IgD-negative memory B cell (primary cell): ENCODE measurements at regions not wholly inside any gene's neighbourhood (a gene's known extent, or its start where the extent isn't known, plus 50 kb on each side); places are given as distances from the start of the nearest gene placed in this dataset.
"Not testable (repeated sequence)": the region's sequence is repeated elsewhere in the genome, so short reads cannot be mapped to it uniquely, and the experiment has no call there.

Experiments used
- H3K27ac Mint-ChIP-seq, 3 donors: one replicate each; pipeline ENCODE4 v1.8.0; 2020 to 2022; ENCODE audit warnings: mild to moderate bottlenecking in 3 of 3, mixed read lengths in 3 of 3, moderate library complexity in 1 of 3
- H3K27me3 Mint-ChIP-seq: one replicate; pipeline ENCODE4 v1.8.0; 2021; ENCODE audit warnings: mixed read lengths
- H3K36me3 Mint-ChIP-seq: one replicate; pipeline ENCODE4 v1.8.0; 2020; ENCODE audit warnings: mild to moderate bottlenecking, mixed read lengths
- H3K4me1 Mint-ChIP-seq, 3 donors: one replicate each; pipeline ENCODE4 v1.8.0; 2020 to 2022; ENCODE audit warnings: mixed read lengths in 3 of 3, mild to moderate bottlenecking in 1 of 3
- H3K4me3 Mint-ChIP-seq, 4 donors: one replicate each; pipeline ENCODE4 v1.8.0; 2020 to 2022; ENCODE audit warnings: mild to moderate bottlenecking in 4 of 4, mixed read lengths in 4 of 4, moderate library complexity in 3 of 4
- H3K9me3 Mint-ChIP-seq, 3 donors: one replicate each; pipeline ENCODE4 v1.8.0; 2020 to 2021; ENCODE audit warnings: mixed read lengths in 3 of 3, mild to moderate bottlenecking in 1 of 3

DNA sequence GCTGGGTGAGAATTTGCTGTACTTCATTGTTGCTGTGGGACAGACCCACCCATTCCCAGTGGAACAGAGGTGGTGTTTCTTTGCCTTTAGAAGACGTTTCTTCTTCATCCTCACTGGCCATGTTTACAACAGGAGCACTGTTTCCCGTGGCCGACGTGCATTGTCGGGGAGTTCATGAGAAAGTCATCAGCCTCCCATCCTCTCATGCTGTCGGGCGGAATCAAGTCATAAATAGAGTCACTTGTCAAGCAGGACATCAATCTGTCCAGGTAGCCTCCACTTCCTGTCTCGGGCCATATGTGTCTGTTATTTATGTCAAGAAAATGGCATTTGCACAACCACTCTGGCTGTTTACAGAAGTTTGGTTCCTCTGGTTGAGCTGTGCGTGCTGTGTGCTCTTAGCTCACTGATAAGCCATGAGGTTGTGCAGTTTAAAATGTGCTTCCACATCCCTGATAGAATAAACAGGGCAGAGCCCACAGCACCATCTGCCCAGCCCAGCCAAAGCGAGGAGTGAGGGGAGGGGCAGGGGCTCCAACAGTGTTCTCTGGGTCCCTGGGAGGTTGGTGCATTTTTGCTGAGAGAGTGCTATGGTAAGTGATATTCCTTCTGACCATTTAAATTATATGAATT is 401.9 kb upstream of the IRX2 start:
- H3K9me3 Mint-ChIP-seq, result peaks cover 4 to 20% (median 7%) of the 10 kb centered on the region in 3 donors
- H3K36me3 Mint-ChIP-seq, result no peaks in the 10 kb centered on the region
- H3K27ac Mint-ChIP-seq, result no peak overlapping the region
- H3K4me3 Mint-ChIP-seq, result no peak overlapping the region
- H3K4me1 Mint-ChIP-seq, result no peaks in the 10 kb centered on the region
- H3K27me3 Mint-ChIP-seq, result peaks cover 1% of the 10 kb centered on the region

DNA sequence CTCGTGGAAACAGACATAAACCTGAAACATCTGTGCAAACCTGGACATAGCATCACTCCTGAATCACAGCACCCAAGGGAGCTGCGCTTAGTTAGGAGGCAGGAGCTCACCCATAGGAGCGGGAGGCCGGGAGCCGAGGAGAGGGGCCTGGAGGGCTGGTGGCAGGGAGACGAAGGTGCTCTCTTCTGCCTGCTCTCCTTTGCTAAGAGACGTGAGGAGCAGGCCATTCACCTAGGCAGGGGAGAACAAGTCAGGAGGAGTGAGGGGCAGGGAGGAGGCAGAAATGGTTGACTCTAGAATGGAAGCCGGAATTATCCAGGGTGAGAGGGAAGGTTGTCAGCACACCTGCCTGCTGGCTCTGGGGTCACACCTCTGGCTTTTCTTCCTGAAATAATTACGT is 398.4 kb upstream of the IRX2 start:
- no peaks in the 10 kb centered on the region for H3K36me3 Mint-ChIP-seq
- no peak overlapping the region for H3K4me3 Mint-ChIP-seq
- no peak overlapping the region for H3K27ac Mint-ChIP-seq
- peaks cover 0 to 1% (median 0%) of the 10 kb centered on the region in 3 donors for H3K4me1 Mint-ChIP-seq
- peaks cover 7 to 13% (median 8%) of the 10 kb centered on the region in 3 donors for H3K9me3 Mint-ChIP-seq
- peaks cover 1% of the 10 kb centered on the region for H3K27me3 Mint-ChIP-seq

DNA sequence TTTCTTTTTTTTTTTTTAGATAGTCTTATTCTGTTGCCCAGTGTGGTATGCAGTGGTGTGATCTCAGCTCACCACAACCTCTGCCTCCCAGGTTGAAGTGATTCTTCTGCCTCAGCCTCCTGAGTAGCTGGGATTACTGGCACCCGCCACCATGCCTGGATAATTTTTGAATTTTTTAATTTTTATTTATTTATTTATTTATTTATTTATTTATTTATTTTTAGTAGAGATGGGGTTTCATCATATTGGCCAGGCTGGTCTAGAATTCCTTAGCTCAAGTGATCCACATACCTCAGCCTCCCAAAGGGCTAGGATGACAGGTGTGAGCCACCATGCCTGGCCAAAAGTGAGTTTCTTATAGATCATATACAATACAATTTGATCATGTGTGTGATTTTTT is 395.9 kb upstream of the IRX2 start:
- H3K4me1 Mint-ChIP-seq, H3K27ac Mint-ChIP-seq, H3K4me3 Mint-ChIP-seq, H3K27me3 Mint-ChIP-seq, H3K36me3 Mint-ChIP-seq: not testable (repeated sequence)
- peaks cover 7 to 16% (median 9%) of the 10 kb centered on the region in 3 donors for H3K9me3 Mint-ChIP-seq

DNA sequence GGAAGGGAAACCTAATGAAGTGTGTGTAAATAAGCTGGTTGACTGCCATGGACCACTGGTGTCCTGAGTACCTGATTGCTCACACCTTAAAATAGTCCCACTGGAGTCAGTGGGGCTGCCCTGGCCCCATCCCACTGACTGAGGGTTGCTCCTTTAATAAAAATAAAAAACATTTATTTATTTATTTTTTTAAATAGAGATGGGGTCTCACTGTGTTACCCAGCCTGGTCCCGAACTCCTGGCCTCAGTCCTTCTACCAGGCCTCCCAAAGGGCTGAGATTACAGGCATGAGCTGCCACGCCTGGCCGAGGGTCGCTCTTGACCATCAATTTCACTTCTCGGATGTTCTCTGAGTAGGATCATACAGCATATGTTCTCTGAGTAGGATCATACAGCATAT is 394.2 kb upstream of the IRX2 start:
- no peaks in the 10 kb centered on the region for H3K36me3 Mint-ChIP-seq
- no peak overlapping the region for H3K27ac Mint-ChIP-seq
- no peak overlapping the region for H3K4me3 Mint-ChIP-seq
- peaks cover 5 to 6% (median 5%) of the 10 kb centered on the region in 3 donors for H3K9me3 Mint-ChIP-seq
- no peaks in the 10 kb centered on the region for H3K27me3 Mint-ChIP-seq
- H3K4me1 Mint-ChIP-seq, result peaks cover 0 to 4% (median 0%) of the 10 kb centered on the region in 3 donors

DNA sequence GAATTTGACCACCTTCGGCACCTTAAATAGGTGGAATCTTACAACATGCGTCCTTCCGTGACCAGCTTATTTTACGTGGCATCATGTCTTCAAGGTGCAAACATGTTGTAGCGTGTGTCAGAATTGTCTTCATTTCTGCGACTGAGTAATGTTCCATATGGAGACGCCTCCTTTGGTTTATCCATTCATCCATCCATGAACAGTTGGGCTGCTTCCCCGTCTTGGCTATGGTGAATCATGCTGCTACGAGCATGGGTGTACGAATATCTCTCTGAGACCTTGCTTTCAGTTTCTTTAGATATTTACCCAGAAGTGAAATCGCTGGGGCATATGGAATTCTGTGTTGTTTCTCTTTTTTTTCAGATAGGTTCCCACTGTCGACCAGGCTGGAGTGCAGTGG is 391.9 kb upstream of the IRX2 start:
- Mint-ChIP-seq H3K4me3 (no peak overlapping the region), H3K27me3 (no peaks in the 10 kb centered on the region), H3K9me3 (peaks cover 4 to 6% (median 5%) of the 10 kb centered on the region in 3 donors), H3K36me3 (peaks cover 2% of the 10 kb centered on the region), H3K27ac (no peak overlapping the region), H3K4me1 (peaks cover 0 to 4% (median 0%) of the 10 kb centered on the region in 3 donors)

DNA sequence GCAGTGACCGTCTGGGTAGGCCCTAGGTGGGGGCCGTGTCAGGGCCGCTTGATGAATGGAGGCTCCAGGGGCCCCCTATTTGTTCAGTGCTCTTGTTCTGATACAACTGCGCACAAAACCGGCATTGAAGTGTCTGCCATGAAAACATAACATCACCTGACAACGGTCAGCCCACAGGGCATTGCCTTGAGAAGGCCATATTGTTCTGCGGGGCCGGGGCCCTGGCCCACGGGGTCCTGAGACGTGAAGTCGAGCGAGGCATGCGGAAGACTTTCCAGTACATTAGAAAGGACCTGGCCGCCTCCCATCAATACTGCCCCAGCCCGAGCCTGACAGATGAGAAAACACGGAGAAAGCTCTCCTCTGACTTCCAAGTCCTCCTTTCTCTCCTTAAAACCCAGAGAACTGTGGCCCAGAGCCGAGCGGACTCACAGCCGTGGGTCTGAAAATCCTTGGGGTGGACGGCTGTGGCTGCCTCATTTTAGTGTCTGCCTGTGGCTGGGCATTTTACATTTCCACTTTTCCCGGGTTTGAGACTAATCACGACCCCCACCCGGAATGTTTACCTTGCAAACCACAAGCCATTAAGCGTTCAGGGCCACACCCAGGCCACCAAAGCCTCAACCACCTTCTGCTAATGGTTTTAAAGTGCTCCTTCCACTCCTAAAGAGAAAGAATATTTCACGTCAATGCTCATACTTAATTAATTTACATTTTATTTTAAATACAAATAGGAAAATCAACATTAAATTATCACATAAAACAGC is 391.0 kb upstream of the IRX2 start:
- Mint-ChIP-seq H3K27me3 (no peaks in the 10 kb centered on the region), H3K27ac (no peak overlapping the region), H3K4me3 (no peak overlapping the region), H3K36me3 (peaks cover 2% of the 10 kb centered on the region), H3K9me3 (peaks cover 4 to 6% (median 5%) of the 10 kb centered on the region in 3 donors), H3K4me1 (peaks cover 0 to 3% (median 0%) of the 10 kb centered on the region in 3 donors)

DNA sequence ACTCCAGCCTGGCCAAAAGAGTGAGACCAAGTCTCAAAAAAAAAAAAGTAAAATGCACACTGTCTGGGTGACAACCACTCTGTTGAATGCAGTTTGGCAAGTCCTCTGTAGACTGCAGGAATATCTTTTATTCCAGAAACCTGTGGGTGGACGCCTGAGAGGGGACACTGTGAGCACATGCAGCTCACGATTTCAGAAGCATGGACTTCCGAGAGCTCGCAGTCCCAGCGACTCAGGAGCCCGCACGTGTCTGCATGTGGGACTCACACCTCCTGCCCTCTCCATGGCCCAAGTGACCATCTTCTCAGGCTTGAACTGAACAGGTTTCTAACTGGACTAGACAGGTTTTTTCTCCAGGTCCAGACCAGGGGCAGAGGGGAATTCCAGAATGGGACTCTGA is 388.6 kb upstream of the IRX2 start:
- Mint-ChIP-seq H3K9me3 (peaks cover 4 to 7% (median 6%) of the 10 kb centered on the region in 3 donors), H3K36me3 (peaks cover 2% of the 10 kb centered on the region), H3K4me1 (peaks cover 0 to 3% (median 0%) of the 10 kb centered on the region in 3 donors), H3K27ac (no peak overlapping the region), H3K4me3 (no peak overlapping the region), H3K27me3 (no peaks in the 10 kb centered on the region)

DNA sequence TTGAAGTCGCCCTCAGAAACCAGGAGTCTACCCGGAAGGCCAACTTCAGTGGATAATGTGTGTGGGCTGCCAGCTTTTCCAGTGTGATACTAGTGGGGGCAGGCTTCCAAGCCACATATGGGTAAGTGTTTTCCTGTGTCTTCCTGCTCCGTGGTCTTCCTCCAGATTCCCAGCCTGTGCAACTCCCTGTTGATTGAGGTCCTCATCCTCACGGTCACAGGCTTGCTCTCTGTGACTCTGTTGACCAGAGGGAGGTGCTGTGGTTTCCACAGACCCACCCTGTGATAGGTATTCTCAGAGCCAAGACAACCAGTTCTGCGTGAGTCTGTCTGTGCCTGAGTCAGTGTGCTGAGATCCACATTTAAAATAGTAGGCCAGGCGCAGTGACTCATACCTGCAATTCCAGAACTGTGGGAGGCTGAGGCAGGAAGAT is 388.0 kb upstream of the IRX2 start:
- Mint-ChIP-seq H3K27me3 (no peaks in the 10 kb centered on the region), H3K9me3 (peaks cover 1 to 7% (median 2%) of the 10 kb centered on the region in 3 donors), H3K36me3 (peaks cover 2% of the 10 kb centered on the region), H3K4me1 (no peaks in the 10 kb centered on the region), H3K27ac (no peak overlapping the region), H3K4me3 (no peak overlapping the region)

DNA sequence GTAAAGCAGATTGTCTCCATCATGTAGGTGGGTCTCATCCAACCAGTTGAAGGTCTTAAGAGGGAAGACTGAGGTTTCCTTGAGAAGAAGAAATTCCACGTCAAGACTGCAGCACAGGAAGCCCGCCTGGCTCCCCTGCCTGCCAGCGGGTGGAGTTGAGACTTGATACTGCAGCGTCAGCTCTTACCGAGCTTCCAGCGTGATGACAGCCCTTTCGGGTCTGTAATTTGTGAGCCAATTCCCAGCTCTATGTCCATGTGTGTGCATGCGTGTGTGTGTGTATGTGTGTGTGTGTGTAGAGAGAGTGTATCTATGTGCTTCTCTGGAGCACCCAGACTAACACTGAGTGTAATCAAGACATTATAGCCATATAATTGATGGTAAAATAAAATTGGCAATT is 379.7 kb upstream of the IRX2 start:
- H3K27me3 Mint-ChIP-seq, result no peaks in the 10 kb centered on the region
- H3K36me3 Mint-ChIP-seq, result no peaks in the 10 kb centered on the region
- peak overlapping the region in 1 of 3 donors; percentile 55 for H3K27ac Mint-ChIP-seq
- H3K4me3 Mint-ChIP-seq, result no peak overlapping the region
- H3K4me1 Mint-ChIP-seq, result no peaks in the 10 kb centered on the region
- peaks cover 0 to 19% (median 0%) of the 10 kb centered on the region in 3 donors for H3K9me3 Mint-ChIP-seq

DNA sequence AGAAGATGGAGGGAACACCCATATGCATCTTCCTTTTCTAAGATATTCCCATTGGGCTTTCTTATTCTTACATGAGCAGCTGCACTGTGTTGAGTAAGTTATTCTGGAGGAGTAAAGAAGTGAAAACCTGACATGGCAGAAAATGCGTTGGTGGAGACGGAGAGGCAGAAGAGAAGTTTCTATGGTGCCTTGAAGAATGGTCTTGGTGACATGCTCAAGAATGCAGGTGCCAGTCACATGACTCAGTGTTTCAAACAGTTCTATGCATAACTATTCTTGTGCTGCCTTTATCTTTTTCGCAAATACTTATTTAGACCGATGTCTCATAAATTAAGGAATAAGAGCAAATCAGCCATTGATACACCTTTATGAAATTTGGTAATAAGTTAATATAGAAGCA is 377.8 kb upstream of the IRX2 start:
- H3K36me3 Mint-ChIP-seq, result peaks cover 2% of the 10 kb centered on the region
- H3K9me3 Mint-ChIP-seq, result peaks cover 0 to 19% (median 0%) of the 10 kb centered on the region in 3 donors
- H3K4me3 Mint-ChIP-seq, result no peak overlapping the region
- no peaks in the 10 kb centered on the region for H3K4me1 Mint-ChIP-seq
- no peaks in the 10 kb centered on the region for H3K27me3 Mint-ChIP-seq
- no peak overlapping the region for H3K27ac Mint-ChIP-seq

DNA sequence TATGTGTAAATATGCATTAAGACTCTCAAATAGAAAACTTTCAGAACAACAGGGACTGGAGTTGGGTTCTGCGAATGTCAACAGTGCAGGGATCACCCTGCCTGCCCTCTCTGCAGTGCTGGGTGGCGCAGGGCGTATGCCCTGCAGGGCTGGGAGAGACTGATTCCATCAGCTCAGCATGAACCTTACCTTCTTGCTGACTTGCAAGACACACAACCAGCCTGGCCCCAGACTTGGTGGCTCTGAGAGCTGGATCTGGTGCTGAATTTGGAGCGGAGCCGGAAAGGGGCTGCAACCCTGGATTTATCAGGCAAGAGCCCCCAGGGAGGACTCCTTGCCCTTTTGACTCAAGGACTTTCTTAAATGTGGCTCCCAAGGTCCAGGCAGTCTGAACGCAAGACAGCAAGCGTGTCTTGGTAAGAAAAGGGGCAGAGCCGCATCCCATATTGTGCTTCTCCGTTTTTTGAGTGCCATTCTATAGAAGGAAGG is 376.0 kb upstream of the IRX2 start:
- Mint-ChIP-seq H3K36me3 (peaks cover 2% of the 10 kb centered on the region), H3K4me3 (no peak overlapping the region), H3K4me1 (no peaks in the 10 kb centered on the region), H3K9me3 (peaks cover 0 to 19% (median 2%) of the 10 kb centered on the region in 3 donors), H3K27me3 (no peaks in the 10 kb centered on the region), H3K27ac (no peak overlapping the region)

DNA sequence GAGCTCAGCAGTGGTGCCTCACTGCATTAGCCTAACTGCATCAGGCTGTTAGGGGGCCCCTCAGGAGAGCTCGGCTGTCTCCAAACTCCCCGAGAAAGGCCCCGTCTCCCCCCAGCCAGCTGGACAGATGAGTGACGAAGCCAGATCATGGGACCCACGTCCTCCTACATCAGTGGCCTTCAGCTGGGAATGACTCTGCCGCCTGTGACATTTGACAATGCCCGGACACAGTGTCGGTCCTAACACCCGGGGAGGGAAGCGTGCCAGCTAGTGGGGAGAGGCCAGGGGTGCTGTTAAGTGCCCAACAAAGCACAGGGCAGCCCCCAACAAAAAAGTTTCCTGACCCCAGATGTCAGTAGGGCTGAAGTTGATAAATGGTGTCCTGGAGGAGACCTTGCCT is 375.2 kb upstream of the IRX2 start:
- Mint-ChIP-seq H3K27me3 (no peaks in the 10 kb centered on the region), H3K36me3 (peaks cover 2% of the 10 kb centered on the region), H3K27ac (no peak overlapping the region), H3K9me3 (peaks cover 0 to 16% (median 2%) of the 10 kb centered on the region in 3 donors), H3K4me3 (no peak overlapping the region), H3K4me1 (no peaks in the 10 kb centered on the region)

DNA sequence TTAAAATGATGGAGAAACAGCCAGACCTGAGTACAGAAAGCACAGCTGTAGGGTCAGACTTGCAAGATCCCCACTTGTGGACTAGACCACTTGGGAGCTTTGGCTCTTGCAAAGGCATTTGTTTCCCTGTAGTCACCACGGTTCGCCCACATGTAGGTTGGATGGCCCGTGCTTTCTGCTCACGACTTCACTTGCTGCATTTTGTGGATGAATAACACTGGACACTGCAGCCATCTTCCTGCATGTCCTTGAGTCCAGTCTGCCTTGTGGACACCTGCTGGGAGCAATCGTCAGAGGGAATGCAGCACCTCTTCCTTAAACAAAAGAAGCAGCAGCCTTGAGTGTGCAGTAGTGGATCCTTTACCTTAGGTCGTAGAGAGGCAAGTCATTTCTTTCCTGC is 372.9 kb upstream of the IRX2 start:
- Mint-ChIP-seq H3K4me3 (no peak overlapping the region), H3K27me3 (peaks cover 2% of the 10 kb centered on the region), H3K4me1 (no peaks in the 10 kb centered on the region), H3K36me3 (peaks cover 2% of the 10 kb centered on the region), H3K27ac (no peak overlapping the region), H3K9me3 (peaks cover 0 to 6% (median 2%) of the 10 kb centered on the region in 3 donors)

DNA sequence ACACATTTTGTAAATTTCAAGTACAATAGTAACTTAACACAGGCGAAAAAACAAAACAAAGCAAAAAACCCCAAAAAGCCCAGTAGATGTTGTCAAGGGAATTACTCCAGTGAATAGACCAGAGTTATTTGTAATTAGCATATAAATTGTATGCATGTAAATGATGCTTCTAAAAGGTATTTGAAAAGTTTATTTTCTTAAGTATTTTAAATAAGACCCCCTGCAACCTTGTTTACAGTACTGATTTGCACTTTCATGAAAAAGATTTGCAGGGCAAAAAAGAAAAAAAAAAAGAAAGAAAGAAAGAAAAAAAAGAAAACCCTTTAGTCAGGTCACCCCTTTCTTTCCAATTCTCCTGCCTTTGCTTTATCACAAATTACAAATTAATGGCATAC is 372.3 kb upstream of the IRX2 start:
- Mint-ChIP-seq H3K27me3 (peaks cover 2% of the 10 kb centered on the region), H3K9me3 (peaks cover 0 to 6% (median 2%) of the 10 kb centered on the region in 3 donors), H3K4me1 (peaks cover 0 to 2% (median 0%) of the 10 kb centered on the region in 3 donors), H3K27ac (no peak overlapping the region), H3K4me3 (no peak overlapping the region), H3K36me3 (peaks cover 2% of the 10 kb centered on the region)

DNA sequence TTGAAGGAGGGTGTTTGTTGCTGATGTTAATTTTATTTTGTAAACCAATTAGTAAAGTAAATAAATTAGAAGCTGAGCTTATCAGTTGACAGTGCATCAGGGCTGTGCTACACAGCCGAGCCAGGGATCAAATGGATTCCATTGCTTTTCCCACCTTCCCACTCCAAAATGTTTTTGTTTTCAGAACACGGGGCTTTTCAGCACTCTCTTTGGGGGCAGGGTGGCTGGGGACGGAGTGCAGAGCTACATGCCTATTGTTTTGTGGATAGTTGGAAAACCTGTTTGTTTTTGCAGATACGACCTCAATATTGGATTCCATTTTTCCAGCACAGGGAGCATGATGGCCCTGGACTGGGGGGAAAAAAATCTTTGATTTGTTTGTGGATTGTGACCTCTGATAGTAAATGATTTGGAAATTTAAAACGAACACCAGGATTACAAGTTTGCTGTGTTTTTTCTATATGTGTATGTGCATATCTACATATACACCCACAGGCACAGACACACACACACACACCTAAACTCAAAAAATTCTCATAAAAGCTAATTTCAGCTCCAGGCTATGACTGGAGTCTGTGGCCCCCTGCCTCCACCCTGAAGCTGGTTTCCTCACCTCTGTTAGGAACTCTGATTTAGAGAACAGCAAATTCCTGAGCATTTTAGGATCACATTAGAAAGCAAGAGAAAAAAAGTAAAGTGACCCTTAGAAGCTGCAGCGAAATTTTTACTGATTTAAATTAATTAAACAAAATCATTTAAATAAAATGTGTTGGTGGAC is 371.7 kb upstream of the IRX2 start:
- H3K4me3 Mint-ChIP-seq, result no peak overlapping the region
- peaks cover 2% of the 10 kb centered on the region for H3K36me3 Mint-ChIP-seq
- no peak overlapping the region for H3K27ac Mint-ChIP-seq
- H3K27me3 Mint-ChIP-seq, result peaks cover 4% of the 10 kb centered on the region
- H3K9me3 Mint-ChIP-seq, result peaks cover 0 to 2% (median 1%) of the 10 kb centered on the region in 3 donors
- peaks cover 0 to 2% (median 0%) of the 10 kb centered on the region in 3 donors for H3K4me1 Mint-ChIP-seq
